ENCODE measurements at regions not wholly inside any gene's neighbourhood (a gene's known extent, or its start where the extent isn't known, plus 50 kb on each side); places are given as distances from the start of the nearest gene placed in this dataset.
A peak's percentile ranks its signal among the peaks of the same experiment; 100 is the strongest.

DNA sequence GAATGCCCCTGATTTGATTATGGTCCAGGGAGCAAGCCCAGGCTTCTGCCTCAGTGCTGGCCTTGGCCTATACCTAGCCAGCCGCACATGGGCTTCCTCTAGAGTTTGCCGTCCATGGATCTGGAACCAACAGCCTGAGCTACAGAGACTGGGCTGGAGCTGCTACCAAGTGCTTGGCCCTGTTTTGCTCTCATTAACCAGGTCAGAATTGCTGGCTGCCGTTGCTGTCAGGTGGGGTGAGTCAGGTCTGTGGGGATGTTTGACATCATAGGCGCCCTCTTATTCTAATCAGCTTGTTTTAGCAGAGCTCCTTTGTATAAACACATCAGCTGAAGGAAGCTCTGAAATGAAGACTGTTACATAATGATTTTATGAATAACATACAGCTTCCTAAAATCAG, 83.1 kb upstream of the PHACTR2 start:
- DNase-seq (ENCODE audit: low read depth) = peak; percentile 27

DNA sequence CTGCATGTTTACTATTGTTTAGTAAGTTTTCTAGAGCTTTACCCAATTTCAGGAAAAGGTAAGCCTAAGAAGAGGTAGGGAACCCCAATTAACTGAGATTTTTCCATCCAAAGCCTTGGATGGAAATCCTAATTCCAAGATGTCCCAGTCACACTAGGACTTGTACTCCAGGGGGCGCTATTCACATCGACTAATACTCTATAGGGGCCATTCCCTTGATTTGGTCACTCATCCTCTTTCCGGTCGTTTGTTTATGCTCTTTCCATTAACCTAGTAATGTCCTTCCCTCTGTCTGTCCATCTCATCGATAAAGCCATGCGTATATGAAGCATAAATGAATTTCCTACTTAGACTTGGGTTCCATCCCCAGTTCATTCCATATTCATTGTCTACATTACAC, 80.8 kb upstream of the FUCA2 start:
- peak; percentile 57 for DNase-seq (ENCODE audit: low read depth)

DNA sequence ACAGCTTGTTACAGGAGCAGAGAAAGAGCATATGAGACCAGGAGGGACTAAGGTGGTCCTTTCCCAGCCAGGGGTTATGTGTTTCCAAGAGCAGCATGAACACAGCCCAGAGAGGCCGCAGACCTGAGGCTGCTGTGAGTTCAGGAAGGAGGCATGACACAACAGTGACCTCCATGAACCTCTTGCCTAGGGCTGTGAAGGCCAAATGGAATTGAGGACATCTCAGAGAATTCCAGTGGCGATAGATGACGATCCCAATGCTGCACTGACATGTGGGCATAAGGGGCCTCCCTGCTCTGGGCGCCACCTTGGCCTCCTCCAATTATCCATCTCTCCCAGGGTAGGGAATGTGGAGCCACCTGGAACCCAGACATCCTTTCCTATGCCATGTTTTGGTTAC, 79.9 kb upstream of the FUCA2 start:
- DNase-seq (ENCODE audit: low read depth) = no peak

DNA sequence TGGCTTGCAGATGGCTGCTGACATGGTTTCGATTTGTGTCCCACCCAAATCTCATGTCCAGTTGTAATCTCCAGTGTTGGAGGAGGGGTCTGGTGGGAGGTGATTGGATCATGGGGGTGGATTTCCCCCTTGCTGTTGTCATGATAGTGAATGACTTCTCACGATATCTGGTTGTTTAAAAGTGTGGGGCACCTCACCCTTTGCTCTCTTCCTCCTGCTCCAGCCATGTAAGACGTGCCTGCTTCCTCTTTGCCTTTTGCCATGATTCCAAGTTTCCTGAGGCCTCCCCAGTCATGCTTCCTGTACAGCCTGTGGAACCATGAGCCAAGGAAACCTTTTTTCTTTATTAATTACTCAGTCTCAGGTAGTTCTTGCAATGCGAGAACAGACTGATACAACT, 77.6 kb upstream of the FUCA2 start:
- DNase-seq (ENCODE audit: low read depth) = no peak

DNA sequence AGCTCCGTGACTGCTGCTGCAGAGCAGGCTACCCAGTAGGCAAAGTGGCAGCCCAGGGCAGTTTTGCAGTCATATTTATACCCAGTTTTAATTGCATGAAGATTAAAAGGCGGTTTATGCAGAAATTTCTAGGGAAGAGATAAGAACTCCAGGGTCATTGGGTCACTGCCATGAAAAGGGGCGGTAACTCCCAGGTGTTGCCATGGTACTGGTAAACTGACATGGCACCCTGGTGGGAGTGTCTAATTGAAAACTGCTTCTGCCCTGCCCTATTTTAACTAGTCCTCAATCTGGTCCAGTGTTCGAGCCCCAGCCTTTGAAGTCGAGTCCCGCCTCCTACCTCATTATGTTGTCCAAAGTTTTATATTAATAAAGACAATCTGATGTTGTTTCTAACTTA, 75.0 kb upstream of the FUCA2 start:
- DNase-seq (ENCODE audit: low read depth) = no peak

DNA sequence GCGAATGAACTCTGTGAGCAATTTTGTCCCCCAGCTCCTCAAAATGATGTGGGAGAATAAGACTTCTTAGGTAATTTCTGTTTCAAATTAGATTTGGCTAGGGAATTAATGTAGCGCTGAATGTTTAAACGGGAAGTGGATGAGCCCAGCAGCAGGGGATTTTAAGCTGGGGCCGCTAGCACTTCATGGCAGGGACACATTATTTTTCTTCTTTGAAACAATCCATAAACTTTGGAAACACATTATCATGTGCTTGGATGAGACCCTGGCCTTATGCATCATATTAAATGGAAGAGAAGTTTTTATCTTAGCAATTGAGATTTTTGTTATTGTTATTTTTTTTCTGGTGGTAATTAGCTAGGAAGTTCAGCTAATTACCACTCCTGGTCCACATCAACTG, 74.2 kb upstream of the FUCA2 start:
- no peak for DNase-seq (ENCODE audit: low read depth)

DNA sequence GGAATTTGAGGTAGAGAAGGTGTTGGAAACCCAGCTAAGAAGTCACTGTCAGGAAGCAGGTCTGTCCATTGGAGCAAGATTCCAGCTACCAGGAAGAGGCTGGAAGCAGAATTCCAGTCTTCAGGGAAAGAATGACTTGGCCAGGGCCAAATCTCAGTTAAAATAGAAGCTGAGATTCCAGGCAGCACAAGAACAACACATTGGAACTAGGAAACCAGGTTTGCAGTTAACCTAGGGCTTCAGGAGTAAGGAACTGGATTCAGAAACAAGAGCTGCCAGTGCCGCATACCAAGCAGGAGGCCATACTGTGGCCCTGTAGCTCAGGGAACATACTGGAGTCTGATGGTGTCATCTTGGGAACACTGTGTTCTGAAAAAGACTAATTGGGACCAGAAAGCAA, 73.7 kb upstream of the FUCA2 start:
- no peak for DNase-seq (ENCODE audit: low read depth)

DNA sequence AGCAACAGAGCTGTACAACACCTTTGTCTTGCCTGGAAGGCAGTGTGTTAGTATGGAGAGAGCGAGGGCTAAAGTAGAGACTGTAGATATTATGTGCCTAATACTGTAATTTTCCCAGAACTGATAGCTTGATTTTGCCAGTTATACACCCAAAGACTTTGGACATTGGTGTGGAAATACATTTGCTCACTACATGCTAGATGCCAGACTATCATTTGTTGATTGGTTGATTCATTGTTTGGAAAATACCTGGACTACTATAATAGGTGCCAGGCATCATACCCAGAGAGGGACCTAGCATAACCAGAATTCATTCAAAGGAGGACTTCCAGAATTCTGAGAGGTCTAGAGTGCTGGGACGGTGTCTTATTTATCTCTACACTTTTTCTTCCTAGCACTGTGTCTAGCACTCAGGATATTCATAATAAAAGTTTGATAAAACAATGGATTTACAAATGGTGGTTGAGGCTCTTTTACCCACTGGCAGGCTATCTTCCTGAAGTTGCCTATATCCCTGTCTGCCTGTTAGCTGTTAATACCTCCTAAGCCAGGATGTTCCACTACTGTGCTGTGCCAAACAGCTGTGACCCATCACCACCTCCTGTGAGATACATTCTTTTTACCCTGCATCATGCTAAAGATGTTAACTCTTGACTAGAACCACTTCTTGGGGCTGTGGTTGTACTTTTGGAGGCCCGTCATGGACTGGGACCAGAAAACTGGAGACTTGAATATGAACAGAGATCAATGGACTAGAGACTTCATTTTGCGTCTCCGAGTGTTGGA, 72.2 kb upstream of the FUCA2 start:
- DNase-seq (ENCODE audit: low read depth) = peak; percentile 22

DNA sequence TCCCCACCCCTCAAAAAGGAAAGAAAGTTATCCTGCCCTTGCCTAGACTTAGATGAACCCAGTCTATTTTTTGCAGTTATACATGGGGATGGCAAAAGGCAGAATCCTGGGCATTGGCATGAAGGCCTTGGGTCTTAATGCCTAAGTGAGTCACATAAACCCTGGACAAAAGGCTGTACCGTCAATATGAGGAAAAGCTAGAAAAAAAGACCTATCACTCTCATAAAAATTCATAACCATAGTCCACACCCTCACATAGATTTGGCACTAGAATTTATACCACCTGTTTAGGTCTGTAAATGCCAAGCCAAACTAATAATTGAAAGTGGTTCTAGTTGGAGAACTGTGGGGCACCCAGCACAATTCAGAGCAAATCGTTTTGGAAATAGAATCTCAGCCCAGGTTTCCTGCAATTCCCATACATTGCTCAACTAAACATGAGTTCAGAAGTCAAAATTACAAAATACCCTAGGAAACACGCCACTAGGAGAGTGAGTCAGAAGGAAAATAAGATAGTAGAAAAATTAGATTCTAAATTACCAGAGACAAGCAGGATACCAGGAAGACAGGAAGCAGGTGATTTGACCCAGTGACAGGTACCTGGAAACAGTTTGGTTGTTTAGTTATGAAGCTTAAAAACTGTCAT, 70.4 kb upstream of the FUCA2 start:
- DNase-seq (ENCODE audit: low read depth) = peak; percentile 41

DNA sequence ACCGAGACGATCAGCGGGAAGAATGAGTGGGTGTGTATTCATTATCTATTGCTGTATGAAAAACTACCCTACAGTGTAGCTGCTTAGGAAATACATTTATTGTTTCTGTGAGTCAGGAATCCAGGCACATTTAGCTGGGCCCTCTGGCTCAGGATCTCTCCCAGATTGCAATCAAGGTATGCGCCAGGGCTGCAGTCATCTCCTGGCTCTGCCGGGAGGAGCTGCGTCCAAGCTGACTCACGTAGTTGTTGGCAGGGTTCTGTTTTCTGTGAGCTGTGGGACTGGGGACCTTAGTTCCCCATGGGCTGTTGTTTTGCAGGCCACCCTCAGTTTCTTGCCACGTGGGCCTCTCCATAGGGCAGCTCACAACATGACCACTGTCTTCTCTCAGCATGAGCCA, 68.2 kb upstream of the FUCA2 start:
- DNase-seq (ENCODE audit: low read depth) = peak; percentile 91

DNA sequence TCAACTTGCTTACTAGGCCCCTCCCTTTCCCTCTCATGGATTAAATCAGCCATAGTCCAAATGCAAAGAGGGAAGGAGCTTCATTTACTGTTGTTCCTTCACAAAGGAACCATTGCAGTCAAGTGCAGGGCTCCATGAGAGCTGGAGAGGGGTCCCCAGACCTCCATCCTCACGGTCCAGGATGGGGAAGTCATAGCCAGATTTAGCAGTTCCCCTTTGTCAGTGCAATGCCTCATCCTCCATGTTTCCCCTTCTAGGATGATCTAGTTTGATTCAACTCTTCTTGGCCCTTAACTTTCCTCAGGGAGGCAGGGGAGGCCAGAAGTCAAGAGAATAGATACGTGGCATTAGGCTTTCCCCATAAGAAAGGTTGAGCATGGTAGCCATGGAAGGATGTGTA, 66.5 kb upstream of the FUCA2 start:
- DNase-seq (ENCODE audit: low read depth) = no peak

DNA sequence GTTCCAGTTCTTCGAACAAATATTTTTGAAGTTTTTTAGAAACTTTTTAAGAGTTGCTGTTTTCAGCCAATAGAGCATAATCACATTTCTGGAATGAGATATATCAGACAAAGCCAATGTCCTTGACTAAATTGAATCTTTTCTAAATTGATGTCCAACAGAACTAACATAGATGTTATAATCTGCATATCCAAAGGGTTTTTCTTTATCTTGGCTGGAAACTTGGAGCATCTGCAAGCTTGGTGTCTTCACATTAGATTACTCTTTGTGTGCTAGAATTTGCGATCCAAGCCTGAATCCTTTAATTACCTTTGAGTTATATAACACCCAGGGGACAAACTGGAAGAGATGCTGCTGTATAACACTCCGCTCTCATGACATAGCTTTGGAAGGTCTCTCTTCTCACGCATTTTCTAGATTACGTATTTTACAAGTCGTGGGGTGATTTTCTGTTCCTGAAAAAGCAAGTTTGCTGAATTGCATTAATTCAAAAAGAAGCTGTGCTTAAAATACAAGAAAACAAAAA, 64.4 kb upstream of the FUCA2 start:
- no peak for DNase-seq (ENCODE audit: low read depth)

DNA sequence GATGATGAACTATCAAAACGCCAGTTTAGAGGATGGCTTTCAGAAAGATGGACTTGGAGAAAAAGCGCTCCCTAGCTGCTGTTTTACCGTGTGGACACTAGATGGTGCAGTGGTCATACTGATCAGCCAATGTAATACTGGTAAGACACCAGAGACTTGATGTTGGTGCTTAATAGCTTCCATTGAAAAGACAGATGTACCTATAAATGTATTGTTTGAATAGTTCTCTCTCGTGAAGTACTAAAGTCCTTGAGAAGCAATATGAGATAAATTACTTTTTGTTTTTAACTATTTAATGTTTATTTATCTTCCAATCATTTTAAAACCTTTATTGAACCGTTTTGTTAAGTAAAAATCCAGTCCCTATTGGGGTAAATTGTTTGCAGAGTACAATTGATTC, 63.9 kb upstream of the FUCA2 start:
- DNase-seq (ENCODE audit: low read depth) = peak; percentile 83

DNA sequence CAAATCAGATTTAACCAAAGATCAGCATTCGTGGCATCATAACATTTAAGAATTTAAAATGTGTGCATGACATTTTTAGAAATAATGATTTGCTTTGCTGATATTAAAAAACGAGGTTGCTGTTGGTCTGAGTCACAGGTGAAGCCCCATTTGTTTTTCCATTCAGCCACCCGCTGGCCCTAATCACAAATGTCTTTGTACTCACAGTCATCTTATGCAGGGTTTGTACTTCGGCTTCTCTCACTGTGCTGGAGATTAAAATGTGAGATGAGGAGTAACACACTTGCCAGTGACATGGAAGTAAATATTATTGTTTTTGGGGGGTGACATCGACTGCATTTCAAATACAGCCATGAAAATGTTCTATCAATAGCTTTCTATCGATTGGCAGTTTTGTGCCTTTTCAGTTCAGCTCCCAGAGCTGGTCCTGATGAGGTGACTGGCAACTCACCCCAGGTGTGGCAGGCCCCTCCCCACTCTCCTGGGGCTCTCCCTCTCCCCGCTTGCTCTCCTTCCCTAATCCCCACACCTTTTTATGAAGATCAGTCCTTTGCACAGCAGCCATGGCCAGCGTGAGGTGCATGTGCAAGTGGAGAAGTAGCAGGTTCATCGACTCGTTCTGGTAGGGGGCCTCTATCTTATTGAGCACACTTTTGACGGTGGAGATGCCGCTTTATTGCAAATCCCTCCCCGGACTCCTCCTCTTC, 58.8 kb upstream of the FUCA2 start:
- DNase-seq (ENCODE audit: low read depth) = no peak

DNA sequence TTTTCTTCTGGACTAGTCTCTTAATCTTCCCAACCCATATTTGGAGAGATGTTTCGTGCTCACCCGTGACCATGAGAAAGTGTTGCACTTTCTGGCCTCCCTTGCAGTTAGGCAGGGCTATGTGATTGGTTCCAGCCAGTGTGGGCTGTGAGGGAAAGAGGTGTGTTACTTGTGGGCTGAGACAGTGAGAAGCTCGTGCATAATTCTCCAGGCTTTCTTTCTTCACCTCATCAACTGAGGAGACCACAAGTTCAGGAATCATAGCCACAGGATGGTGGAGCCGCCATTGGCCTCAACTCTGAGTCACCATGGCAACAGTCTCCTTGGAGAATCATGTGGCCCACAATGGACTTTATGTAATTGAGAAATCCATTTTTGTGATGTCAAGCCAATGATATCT, 57.5 kb upstream of the FUCA2 start:
- DNase-seq (ENCODE audit: low read depth) = peak; percentile 25

DNA sequence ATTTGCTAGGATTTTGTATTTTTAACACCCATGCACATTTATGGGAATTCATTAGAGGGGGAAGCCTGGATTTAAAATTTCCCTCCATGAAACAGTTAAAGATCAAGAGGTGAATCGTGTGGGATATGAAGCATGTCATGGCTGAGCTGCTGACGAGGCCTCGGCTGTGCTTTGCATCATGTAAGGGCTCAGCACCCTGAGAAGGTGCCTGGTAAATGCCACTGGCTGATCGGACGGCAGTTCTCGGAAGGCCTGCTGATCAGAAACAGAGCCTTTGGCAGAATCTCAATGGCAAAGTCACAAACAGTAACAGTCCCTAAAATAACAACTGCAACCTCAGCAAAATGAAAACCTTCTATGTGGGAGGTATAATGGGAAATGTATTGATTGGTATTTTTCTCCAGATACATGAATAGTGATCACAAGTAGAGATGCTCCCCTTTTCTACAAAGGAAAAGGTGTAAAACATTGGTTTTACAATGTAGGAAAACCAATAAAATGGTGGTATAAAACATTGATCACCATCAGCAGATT, 53.0 kb upstream of the FUCA2 start:
- DNase-seq (ENCODE audit: low read depth) = no peak

DNA sequence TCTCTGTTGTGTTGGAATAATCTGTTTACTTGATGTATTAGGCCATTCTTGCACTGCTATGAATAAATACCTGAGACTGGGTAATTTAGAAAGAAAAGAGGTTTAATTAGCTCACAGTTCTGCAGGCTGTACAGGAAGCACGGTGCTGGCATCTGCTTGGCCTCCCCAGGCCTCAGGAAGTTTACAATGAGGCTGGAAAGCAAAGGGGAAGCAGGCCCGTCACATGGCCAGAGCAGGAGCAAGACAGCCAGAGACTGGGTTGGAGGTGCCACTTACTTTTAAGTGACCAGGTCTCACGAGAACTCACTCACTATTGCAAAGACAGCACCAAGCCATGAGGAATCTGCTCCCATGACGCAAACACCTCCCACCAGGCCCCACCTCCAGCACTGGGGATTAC, 50.6 kb upstream of the FUCA2 start:
- no peak for DNase-seq (ENCODE audit: low read depth)

Data from ELR (cell line).